KOPT-K1 (cell line): ENCODE measurements at regions not wholly inside any gene's neighbourhood (a gene's known extent, or its start where the extent isn't known, plus 50 kb on each side); places are given as distances from the start of the nearest gene placed in this dataset.

Experiments
- H3K27ac ChIP-seq: fragments of 200-600 bp; sonication (generic); 2 replicates; pipeline ENCODE4 v1.5.1; 2016; ENCODE audit warnings: antibody characterized with exemption, mild to moderate bottlenecking, low read depth, low read length; ENCODE audit not compliant: poor library complexity, severe bottlenecking
- H3K36me3 ChIP-seq: fragments of 200-600 bp; sonication (generic); 2 replicates; pipeline ENCODE4 v1.5.1; 2017; ENCODE audit warnings: antibody characterized with exemption, mild to moderate bottlenecking, low read length, moderate library complexity; ENCODE audit not compliant: insufficient read depth
- H3K9me3 ChIP-seq: fragments of 200-600 bp; sonication (generic); 2 replicates; pipeline ENCODE4 v1.5.1; 2017; ENCODE audit warnings: antibody characterized with exemption, low read length, mild to moderate bottlenecking; ENCODE audit not compliant: insufficient read depth, poor library complexity, severe bottlenecking

GRCh38 chr5:38124321-38124720, 134.0 kb upstream of the EGFLAM start:
- Histone ChIP-seq H3K9me3 (no peaks in the 10 kb centered on the region), H3K27ac (no peak overlapping the region), H3K36me3 (no peaks in the 10 kb centered on the region)

- no peaks in the 10 kb centered on the region for H3K36me3 ChIP-seq
- H3K27ac ChIP-seq = no peak overlapping the region
- H3K9me3 ChIP-seq = no peaks in the 10 kb centered on the region
Measured at GRCh38 chr5:38121420-38121819, 136.9 kb upstream of the EGFLAM start.

GRCh38 chr5:38119836-38120235, 138.5 kb upstream of the EGFLAM start:
- no peaks in the 10 kb centered on the region for H3K9me3 ChIP-seq
- H3K36me3 ChIP-seq = no peaks in the 10 kb centered on the region
- no peak overlapping the region for H3K27ac ChIP-seq

- no peaks in the 10 kb centered on the region for H3K9me3 ChIP-seq
- no peaks in the 10 kb centered on the region for H3K36me3 ChIP-seq
- H3K27ac ChIP-seq = no peak overlapping the region
Measured at GRCh38 chr5:38117784-38118479, 140.4 kb upstream of the EGFLAM start.

DNA sequence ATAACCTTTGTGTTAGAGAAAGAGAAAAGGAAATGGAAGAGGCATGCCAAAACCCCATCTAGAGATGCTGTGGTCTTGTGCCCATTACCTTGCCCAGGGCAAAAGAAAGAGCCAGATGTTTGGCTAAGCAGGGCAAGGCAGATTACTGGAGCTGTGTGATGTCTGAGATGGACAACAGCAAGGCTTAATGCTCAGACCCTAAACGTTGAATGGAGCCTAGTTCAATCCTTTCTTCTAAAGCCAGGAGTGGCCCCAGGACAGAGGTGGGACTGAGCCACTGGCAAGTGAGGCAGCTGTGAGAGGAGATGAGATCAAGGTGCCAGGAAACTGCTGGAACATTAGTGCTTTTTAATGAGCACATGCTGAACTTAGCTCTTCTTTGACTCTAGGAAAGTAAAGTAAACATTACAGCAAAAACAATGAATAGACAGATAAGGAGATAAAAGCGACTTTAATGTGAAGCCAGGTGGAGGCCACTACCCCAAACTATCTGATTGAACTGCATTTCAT, 143.0 kb upstream of the EGFLAM start:
- Histone ChIP-seq H3K9me3 (no peaks in the 10 kb centered on the region), H3K36me3 (no peaks in the 10 kb centered on the region)

GRCh38 chr5:38113880-38114279, 144.5 kb upstream of the EGFLAM start:
- Histone ChIP-seq H3K36me3 (no peaks in the 10 kb centered on the region), H3K27ac (no peak overlapping the region), H3K9me3 (no peaks in the 10 kb centered on the region)

More for the DNA sequence above, 143.0 kb upstream of the EGFLAM start:
- H3K27ac ChIP-seq = no peak overlapping the region

DNA sequence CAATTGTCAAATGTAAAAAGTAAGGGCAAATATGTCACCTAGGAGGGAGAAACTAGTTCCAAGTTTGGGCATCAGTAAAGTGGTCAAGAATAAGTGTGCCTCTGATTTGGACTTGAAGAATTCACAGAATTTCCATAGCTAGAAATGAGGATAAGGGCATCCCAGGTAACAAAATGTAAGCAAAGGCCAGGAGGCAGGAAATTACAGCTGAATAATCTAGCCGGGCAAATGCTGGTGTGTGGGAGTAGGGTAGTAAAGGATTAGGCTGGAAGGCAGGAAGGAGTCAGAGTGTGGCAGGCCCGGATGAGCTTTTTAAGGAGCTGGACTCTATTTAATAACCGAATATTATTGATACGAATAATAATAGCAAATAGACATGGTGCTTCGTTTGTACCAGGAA, 144.9 kb upstream of the EGFLAM start:
- H3K27ac ChIP-seq = no peak overlapping the region
- H3K9me3 ChIP-seq = no peaks in the 10 kb centered on the region
- H3K36me3 ChIP-seq = no peaks in the 10 kb centered on the region

GRCh38 chr5:38112938-38113337, 145.4 kb upstream of the EGFLAM start:
- H3K27ac ChIP-seq = no peak overlapping the region
- no peaks in the 10 kb centered on the region for H3K9me3 ChIP-seq
- H3K36me3 ChIP-seq = no peaks in the 10 kb centered on the region

DNA sequence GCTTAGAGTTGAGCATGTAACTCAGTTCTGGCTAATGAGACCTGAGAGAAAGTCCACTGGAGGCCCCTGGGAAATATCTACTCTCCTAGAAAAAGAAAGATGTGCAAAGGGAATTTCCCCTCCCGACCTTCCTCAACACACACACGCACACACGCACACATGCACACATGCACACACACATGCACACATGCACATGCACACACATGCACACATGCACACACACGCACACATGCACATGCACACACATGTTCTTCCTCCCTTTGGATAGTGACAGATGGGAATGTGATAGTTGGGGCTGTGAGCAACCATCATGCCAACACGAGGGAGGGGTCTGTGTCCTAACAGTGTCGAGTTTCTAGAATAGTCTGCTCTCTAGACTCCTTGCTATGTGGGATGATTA, 148.2 kb upstream of the EGFLAM start:
- Histone ChIP-seq H3K36me3 (no peaks in the 10 kb centered on the region), H3K9me3 (no peaks in the 10 kb centered on the region), H3K27ac (no peak overlapping the region)

DNA sequence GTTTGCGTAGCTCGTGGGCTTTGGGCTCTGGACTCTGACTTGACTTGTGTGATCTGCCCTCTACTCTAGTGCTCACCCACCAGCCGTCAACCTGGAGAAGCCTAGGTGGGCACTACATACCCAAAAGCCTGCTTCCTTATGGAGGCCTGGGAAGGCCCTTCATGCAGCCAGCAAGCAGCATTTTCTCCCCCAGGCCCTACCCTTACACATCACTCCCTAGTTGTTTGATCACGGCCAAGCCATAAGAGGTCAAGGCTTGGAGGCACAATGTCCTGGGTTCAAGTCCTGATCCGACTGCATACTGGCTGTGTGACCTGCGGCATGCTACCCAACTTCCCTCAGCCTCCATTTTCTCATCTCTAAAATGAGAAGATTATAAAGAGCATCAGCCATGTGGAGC, 151.3 kb upstream of the EGFLAM start:
- Histone ChIP-seq H3K36me3 (no peaks in the 10 kb centered on the region), H3K27ac (no peak overlapping the region), H3K9me3 (no peaks in the 10 kb centered on the region)

- H3K9me3 ChIP-seq = no peaks in the 10 kb centered on the region
- no peaks in the 10 kb centered on the region for H3K36me3 ChIP-seq
- H3K27ac ChIP-seq = no peak overlapping the region
Measured at GRCh38 chr5:38105801-38106200, 152.6 kb upstream of the EGFLAM start.

DNA sequence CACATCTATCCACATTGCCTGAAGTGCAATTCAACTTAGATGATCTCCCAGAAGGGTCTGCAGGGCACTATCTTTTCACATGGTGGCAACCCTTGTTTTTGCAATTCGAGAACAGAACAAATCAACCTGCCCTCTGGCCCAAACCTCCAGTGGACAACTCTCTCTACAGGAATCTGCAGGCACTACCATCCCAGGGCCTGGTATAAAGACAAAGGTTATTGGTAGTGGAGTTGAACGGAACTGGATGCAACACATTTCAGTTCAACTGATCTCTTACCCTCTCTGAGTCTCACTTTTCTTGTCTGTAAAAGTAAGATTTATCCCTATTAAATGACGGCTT, 153.2 kb upstream of the EGFLAM start:
- Histone ChIP-seq H3K36me3 (no peaks in the 10 kb centered on the region), H3K27ac (peak overlapping the region; percentile 45), H3K9me3 (no peaks in the 10 kb centered on the region)

DNA sequence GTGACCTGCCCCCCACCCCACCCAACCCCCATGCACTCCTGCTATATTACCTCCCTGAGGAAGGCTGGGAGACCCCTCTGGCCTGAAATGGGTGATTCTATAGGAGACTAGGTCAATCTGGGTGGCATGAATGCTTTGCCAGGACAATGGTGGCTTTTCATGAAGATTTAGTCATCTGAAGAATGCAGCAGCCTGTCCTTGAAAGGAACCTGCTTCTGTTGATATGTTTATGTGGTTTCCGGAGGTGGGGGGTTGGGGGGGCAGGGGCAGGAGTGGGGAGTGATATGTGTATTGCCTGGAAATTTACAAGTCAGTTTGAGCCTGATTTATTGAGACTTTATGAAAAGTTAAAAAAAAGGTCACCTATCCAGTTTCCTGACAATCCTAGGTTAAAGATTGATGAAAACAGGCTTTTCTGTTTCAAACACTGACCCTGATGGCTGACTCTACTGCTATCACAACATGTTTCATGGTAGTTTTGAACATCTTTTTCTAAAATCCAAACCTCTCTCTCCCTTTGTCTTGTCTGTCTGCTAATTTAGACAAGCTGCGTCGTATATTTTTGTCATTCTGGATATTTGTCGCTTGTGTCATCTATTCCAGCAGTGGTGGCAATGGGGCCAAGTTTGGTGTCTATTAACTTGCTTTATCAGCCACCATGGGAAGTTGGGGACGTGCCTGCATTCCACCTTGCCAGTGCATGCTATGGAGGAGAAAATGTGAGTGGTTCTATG, 153.7 kb upstream of the EGFLAM start:
- no peaks in the 10 kb centered on the region for H3K9me3 ChIP-seq
- H3K36me3 ChIP-seq = no peaks in the 10 kb centered on the region
- peak overlapping the region; percentile 45 for H3K27ac ChIP-seq

- no peaks in the 10 kb centered on the region for H3K36me3 ChIP-seq
- no peak overlapping the region for H3K27ac ChIP-seq
Measured at GRCh38 chr5:38101897-38102296, 156.5 kb upstream of the EGFLAM start.

GRCh38 chr5:38099205-38100168, 158.9 kb upstream of the EGFLAM start:
- no peak overlapping the region for H3K27ac ChIP-seq
- H3K36me3 ChIP-seq = no peaks in the 10 kb centered on the region
- H3K9me3 ChIP-seq = no peaks in the 10 kb centered on the region

More at GRCh38 chr5:38101897-38102296, 156.5 kb upstream of the EGFLAM start:
- H3K9me3 ChIP-seq = no peaks in the 10 kb centered on the region
